NB4 (cell line): ENCODE measurements at regions not wholly inside any gene's neighbourhood (a gene's known extent, or its start where the extent isn't known, plus 50 kb on each side); places are given as distances from the start of the nearest gene placed in this dataset.

ENCODE experiments used
- DNase-seq: peaks from one replicate; pipeline ENCODE4 v3.0.0; 2010; ENCODE audit warnings: low read depth
- H3K4me3 ChIP-seq: one replicate; pipeline ENCODE4 v1.5.1; 2011; ENCODE audit warnings: mild to moderate bottlenecking, low read depth, low read length, moderate library complexity
- MAX ChIP-seq: IDR thresholded peaks from 2 replicates; pipeline ENCODE4 v1.6.1; 2011; ENCODE audit warnings: low read depth, low read length
- MYC ChIP-seq: IDR thresholded peaks from 2 replicates; pipeline ENCODE4 v1.6.1; 2011; ENCODE audit warnings: low read depth, low read length
- POLR2A ChIP-seq: IDR thresholded peaks from 2 replicates; pipeline ENCODE4 v1.6.1; 2011; ENCODE audit warnings: mild to moderate bottlenecking; ENCODE audit not compliant: insufficient read length; ENCODE audit errors: extremely low read depth
- TF ChIP-seq, protein P1 (sequence below): IDR thresholded peaks from one replicate; pipeline ENCODE4 v1.5.1; 2012; ENCODE audit warnings: low read depth, low read length

DNA sequence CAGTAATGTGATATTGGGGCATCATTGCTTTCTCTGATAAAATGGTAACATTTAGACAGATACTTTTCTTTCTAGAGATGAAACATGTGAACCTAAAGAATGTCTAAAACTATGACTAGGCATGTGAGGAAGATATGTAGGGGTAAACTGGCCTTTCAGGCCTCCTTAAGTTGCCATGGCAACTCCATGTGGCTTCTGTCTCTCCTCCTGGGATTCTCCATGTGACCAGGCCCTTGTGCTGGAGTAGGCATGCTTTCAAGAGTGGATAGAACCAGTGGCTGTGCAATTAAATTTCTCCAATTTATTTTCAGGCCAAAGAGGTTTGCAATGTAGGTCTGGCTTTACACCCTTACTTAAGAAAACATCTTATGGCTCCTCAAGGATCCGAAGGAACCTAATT lies 130.8 kb downstream of the OLFM4 start:
- no peak for TF ChIP-seq MYC
- TF ChIP-seq POLR2A: no peak
- TF ChIP-seq MAX: no peak
- TF ChIP-seq, protein P1, sequence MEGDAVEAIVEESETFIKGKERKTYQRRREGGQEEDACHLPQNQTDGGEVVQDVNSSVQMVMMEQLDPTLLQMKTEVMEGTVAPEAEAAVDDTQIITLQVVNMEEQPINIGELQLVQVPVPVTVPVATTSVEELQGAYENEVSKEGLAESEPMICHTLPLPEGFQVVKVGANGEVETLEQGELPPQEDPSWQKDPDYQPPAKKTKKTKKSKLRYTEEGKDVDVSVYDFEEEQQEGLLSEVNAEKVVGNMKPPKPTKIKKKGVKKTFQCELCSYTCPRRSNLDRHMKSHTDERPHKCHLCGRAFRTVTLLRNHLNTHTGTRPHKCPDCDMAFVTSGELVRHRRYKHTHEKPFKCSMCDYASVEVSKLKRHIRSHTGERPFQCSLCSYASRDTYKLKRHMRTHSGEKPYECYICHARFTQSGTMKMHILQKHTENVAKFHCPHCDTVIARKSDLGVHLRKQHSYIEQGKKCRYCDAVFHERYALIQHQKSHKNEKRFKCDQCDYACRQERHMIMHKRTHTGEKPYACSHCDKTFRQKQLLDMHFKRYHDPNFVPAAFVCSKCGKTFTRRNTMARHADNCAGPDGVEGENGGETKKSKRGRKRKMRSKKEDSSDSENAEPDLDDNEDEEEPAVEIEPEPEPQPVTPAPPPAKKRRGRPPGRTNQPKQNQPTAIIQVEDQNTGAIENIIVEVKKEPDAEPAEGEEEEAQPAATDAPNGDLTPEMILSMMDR: no peak
- no peak overlapping the region for H3K4me3 ChIP-seq
- no peak for DNase-seq

- H3K4me3 ChIP-seq: no peak overlapping the region
- no peak for TF ChIP-seq MAX
- no peak for TF ChIP-seq POLR2A
- no peak for TF ChIP-seq MYC
- TF ChIP-seq, protein P1: no peak
- no peak for DNase-seq
These were observed 131.6 kb downstream of the OLFM4 start for GRCh38 chr13:53160211-53160610.

DNA sequence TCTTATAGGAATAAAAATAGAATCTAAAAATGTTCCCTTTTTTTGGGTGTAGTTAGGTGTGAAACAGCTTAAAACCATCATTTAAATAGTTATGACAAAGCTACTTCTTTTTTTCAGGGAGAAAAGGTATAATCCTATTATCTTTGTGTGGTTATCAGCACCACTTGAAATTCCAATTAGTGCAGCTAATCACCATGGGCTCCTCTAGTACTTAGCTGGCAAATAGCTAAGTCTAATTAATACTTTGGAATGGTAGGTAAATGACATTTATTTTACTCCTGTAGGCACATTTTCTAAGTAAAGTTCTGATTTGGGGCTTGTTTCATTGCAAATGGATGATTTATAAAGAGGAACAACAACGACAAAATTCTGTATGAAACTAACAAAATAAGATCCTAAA lies 132.6 kb downstream of the OLFM4 start:
- DNase-seq: no peak
- no peak overlapping the region for H3K4me3 ChIP-seq
- no peak for TF ChIP-seq MYC
- TF ChIP-seq, protein P1: no peak
- no peak for TF ChIP-seq MAX
- no peak for TF ChIP-seq POLR2A

DNA sequence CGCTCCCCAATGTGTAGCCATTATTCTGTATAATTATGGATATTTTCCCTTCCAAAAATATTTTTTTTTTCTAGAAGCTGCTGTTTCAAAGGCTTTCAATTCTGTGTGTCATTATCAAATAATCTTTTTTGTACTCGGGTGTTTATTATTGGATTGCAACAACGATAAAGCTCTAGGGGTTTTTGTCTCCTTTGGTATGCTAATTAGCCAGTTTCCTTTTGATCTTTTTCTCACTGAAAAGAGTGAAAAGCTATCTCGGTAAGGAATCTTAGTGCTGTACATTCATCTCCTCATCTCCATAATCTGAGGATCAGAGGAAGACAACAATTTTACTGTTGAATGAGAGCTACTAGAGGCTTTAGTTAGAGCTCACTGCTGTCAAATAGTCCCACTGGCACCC lies 136.6 kb downstream of the OLFM4 start:
- no peak for TF ChIP-seq POLR2A
- no peak for TF ChIP-seq MYC
- H3K4me3 ChIP-seq: no peak overlapping the region
- no peak for DNase-seq

- H3K4me3 ChIP-seq: no peak overlapping the region
- DNase-seq: no peak
- TF ChIP-seq, protein P1: no peak
- TF ChIP-seq POLR2A (no peak), MAX (no peak), MYC (no peak)
These were observed 138.9 kb downstream of the OLFM4 start for GRCh38 chr13:53167561-53167960.

- DNase-seq: no peak
- no peak overlapping the region for H3K4me3 ChIP-seq
- TF ChIP-seq POLR2A (no peak), MAX (no peak), MYC (no peak)
- TF ChIP-seq, protein P1: no peak
These were observed 142.3 kb downstream of the OLFM4 start for GRCh38 chr13:53170910-53171309.
